T-cell (primary cell): ENCODE measurements at regions not wholly inside any gene's neighbourhood (a gene's known extent, or its start where the extent isn't known, plus 50 kb on each side); places are given as distances from the start of the nearest gene placed in this dataset.

Source experiments
- ATAC-seq, 4 experiments: fragments of 200-7000 bp in 3 of 4; fragments of 150-1000 bp in 1 of 4; cut with Tn5 transposase; replicated peaks in 1 of 4; 1 replicate in 3 of 4; 2 replicates in 1 of 4; pipeline ENCODE4 v1.10.0; 2021; ENCODE audit warnings: moderate library complexity in 3 of 4, mild to moderate bottlenecking in 2 of 4, moderate number of reproducible peaks in 1 of 4
- CTCF ChIA-PET, 2 donors: fragments of 300-600 bp; sonication (Branson Sonifier 250); formaldehyde crosslinking; loops; one replicate each; lab custom pipeline; 2022; ENCODE audit warnings: antibody characterized with exemption in 2 of 2; lab: Charles Lee
- POLR2A ChIA-PET, 2 donors: fragments of 300-600 bp; sonication (Branson Sonifier 250); formaldehyde crosslinking; loops; one replicate each; lab custom pipeline; 2022; ENCODE audit warnings: antibody characterized with exemption in 2 of 2; lab: Charles Lee
- DNase-seq, 35 experiments: peaks; one replicate each; pipeline versions ENCODE4 v3.0.0 to v3.0.0-alpha.2; 2013 to 2023
- H3K27ac ChIP-seq: one replicate; pipeline ENCODE4 v1.5.1; 2013; ENCODE audit warnings: low read length
- H3K27me3 ChIP-seq, 2 experiments: replicated peaks in 1 of 2; 1 replicate in 1 of 2; 2 replicates in 1 of 2; pipeline versions ENCODE4 v1.6.1 to v1.7.0; 2013; ENCODE audit warnings: low read length in 1 of 2, mixed read lengths in 1 of 2; ENCODE audit not compliant: control insufficient read depth in 2 of 2, insufficient read depth in 2 of 2; ENCODE audit errors: extremely low read depth in 1 of 2
- H3K36me3 ChIP-seq, 2 donors: 1 replicate in 1 of 2; 2 replicates in 1 of 2; pipeline versions ENCODE4 v1.6.1 to v1.7.0; 2013; ENCODE audit warnings: low read length in 1 of 2; ENCODE audit not compliant: control insufficient read depth in 2 of 2, insufficient read depth in 1 of 2; ENCODE audit errors: extremely low read depth in 1 of 2
- H3K4me1 ChIP-seq, 2 experiments: 1 replicate in 1 of 2; 2 replicates in 1 of 2; pipeline versions ENCODE4 v1.6.1 to v1.7.0; 2013; ENCODE audit warnings: low read length in 2 of 2, mixed read lengths in 1 of 2; ENCODE audit not compliant: insufficient read depth in 2 of 2, control insufficient read depth in 1 of 2; ENCODE audit errors: extremely low read depth in 1 of 2
- H3K4me3 ChIP-seq, 2 donors: 1 replicate in 1 of 2; 2 replicates in 1 of 2; pipeline versions ENCODE4 v1.5.1 to v1.7.0; 2013; ENCODE audit warnings: mild to moderate bottlenecking in 2 of 2, low read length in 1 of 2, moderate library complexity in 1 of 2; ENCODE audit not compliant: control insufficient read depth in 1 of 2; ENCODE audit errors: extremely low read depth in 1 of 2
- H3K9me3 ChIP-seq: 2 replicates; pipeline ENCODE4 v1.7.0; 2013
- H3K27ac Mint-ChIP-seq, 2 donors: one replicate each; pipeline ENCODE4 v1.8.0; 2020 to 2021; ENCODE audit warnings: mild to moderate bottlenecking in 2 of 2, mixed read lengths in 2 of 2
- H3K27me3 Mint-ChIP-seq, 2 donors: one replicate each; pipeline ENCODE4 v1.8.0; 2021 to 2022; ENCODE audit warnings: mixed read lengths in 2 of 2
- H3K36me3 Mint-ChIP-seq: one replicate; pipeline ENCODE4 v1.8.0; 2021; ENCODE audit warnings: mixed read lengths
- H3K4me1 Mint-ChIP-seq, 3 donors: one replicate each; pipeline ENCODE4 v1.8.0; 2020 to 2022; ENCODE audit warnings: mixed read lengths in 3 of 3, mild to moderate bottlenecking in 1 of 3
- H3K4me3 Mint-ChIP-seq, 3 donors: one replicate each; pipeline ENCODE4 v1.8.0; 2020 to 2022; ENCODE audit warnings: mild to moderate bottlenecking in 3 of 3, mixed read lengths in 3 of 3, moderate library complexity in 3 of 3
- H3K9me3 Mint-ChIP-seq, 3 donors: one replicate each; pipeline ENCODE4 v1.8.0; 2020 to 2022; ENCODE audit warnings: mixed read lengths in 3 of 3
- WGBS: methylation state at CpG from one replicate; pipeline ENCODE4 v1.1.5; 2013; ENCODE audit warnings: missing lambda C conversion rate; ENCODE audit not compliant: insufficient coverage; 5-methylcytosine and 5-hydroxymethylcytosine counted together

GRCh38 chr9:81860581-81860980, 67.6 kb upstream of the SPATA31D4 start:
- Mint-ChIP-seq H3K36me3 (no peaks in the 10 kb centered on the region), H3K27ac (no peak overlapping the region), H3K9me3 (no peaks in the 10 kb centered on the region), H3K4me3 (no peak overlapping the region), H3K27me3 (no peaks in the 10 kb centered on the region), H3K4me1 (no peaks in the 10 kb centered on the region)
- POLR2A ChIA-PET, result no interaction called here
- Histone ChIP-seq H3K4me1 (no peaks in the 10 kb centered on the region), H3K4me3 (no peak overlapping the region), H3K27me3 (no peaks in the 10 kb centered on the region), H3K27ac (no peak overlapping the region), H3K36me3 (no peaks in the 10 kb centered on the region), H3K9me3 (no peaks in the 10 kb centered on the region)
- WGBS, result 83% methylated on average over 4 of the region's 8 CpGs
- ATAC-seq (no peak), DNase-seq (no peak)
- CTCF ChIA-PET, result no interaction called here

DNA sequence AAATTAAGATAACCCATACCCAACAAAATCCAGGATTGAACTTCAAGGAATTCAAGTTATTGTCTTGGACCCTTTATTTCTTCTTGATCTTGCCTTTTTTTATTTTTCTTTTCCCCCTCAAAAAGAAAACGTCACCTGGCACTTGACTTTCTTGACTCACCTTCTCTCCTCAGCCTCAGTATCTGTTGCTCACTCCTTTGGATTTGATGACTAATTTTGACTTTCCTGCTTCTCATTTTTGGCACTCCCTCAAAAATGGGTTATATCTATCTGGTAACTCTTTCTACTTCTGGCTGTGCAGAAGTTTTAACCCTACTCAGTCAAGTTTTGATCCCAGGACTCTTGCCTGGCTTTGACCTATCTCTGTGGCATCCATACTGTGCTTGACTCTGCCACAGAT, 66.6 kb upstream of the SPATA31D4 start:
- no peaks in the 10 kb centered on the region for H3K36me3 ChIP-seq
- CTCF ChIA-PET, result no interaction called here
- Mint-ChIP-seq H3K27me3 (no peaks in the 10 kb centered on the region), H3K4me1 (no peaks in the 10 kb centered on the region), H3K9me3 (peaks cover 0 to 4% (median 3%) of the 10 kb centered on the region in 3 donors), H3K27ac (no peak overlapping the region), H3K4me3 (no peak overlapping the region), H3K36me3 (no peaks in the 10 kb centered on the region)
- POLR2A ChIA-PET, result no interaction called here
- no peak for DNase-seq
- ATAC-seq, result no peak
- no peak overlapping the region for H3K4me3 ChIP-seq
- 50% methylated on average over 1 of the region's 1 CpG for WGBS
- H3K27ac ChIP-seq, result no peak overlapping the region
- no peaks in the 10 kb centered on the region for H3K9me3 ChIP-seq
- H3K4me1 ChIP-seq, result no peaks in the 10 kb centered on the region
- H3K27me3 ChIP-seq, result no peaks in the 10 kb centered on the region

DNA sequence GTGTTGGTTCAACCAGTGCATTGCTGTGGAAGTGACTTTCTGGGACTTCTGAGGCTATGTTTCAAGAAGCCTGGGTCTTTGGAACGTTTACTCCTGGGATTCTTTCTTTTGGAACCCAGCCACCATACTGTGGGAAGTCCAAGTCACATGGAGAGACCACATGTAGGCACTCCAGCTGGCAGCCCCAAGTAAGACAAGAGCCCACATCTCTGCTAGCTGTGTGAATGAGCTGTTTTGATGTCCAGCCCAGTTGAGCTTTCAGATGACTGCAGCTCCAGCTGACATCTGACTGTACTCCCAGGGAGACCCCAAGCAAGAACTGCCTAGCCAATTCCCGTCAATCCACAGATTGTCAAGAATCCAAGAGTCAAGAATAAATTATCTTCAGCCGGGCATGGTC, 60.1 kb upstream of the SPATA31D4 start:
- H3K27me3 Mint-ChIP-seq, result no peaks in the 10 kb centered on the region
- WGBS, result 67% methylated on average over 3 of the region's 3 CpGs
- H3K9me3 Mint-ChIP-seq, result peaks cover 2 to 4% (median 3%) of the 10 kb centered on the region in 3 donors
- no peaks in the 10 kb centered on the region for H3K4me1 ChIP-seq
- DNase-seq (no peak), ATAC-seq (no peak)
- POLR2A ChIA-PET, result no interaction called here
- H3K9me3 ChIP-seq, result no peaks in the 10 kb centered on the region
- H3K27me3 ChIP-seq, result no peaks in the 10 kb centered on the region
- H3K36me3 Mint-ChIP-seq, result no peaks in the 10 kb centered on the region
- CTCF ChIA-PET, result no interaction called here
- no peaks in the 10 kb centered on the region for H3K4me1 Mint-ChIP-seq
- H3K27ac Mint-ChIP-seq, result no peak overlapping the region
- no peaks in the 10 kb centered on the region for H3K36me3 ChIP-seq
- H3K4me3 ChIP-seq, result no peak overlapping the region
- no peak overlapping the region for H3K27ac ChIP-seq
- no peak overlapping the region for H3K4me3 Mint-ChIP-seq

- ChIA-PET POLR2A (no interaction called here), CTCF (interaction anchor here in 1 of 2 donors (0.5 kb wide), 1 partner anchor 434 kb away, joined by 4 read pairs; no protein-coding TSS in a partner anchor)
- H3K4me1 Mint-ChIP-seq, result no peaks in the 10 kb centered on the region
- ATAC-seq (no peak), DNase-seq (no peak)
- H3K36me3 Mint-ChIP-seq, result no peaks in the 10 kb centered on the region
- Histone ChIP-seq H3K36me3 (no peaks in the 10 kb centered on the region), H3K27me3 (no peaks in the 10 kb centered on the region), H3K4me1 (no peaks in the 10 kb centered on the region), H3K9me3 (no peaks in the 10 kb centered on the region), H3K4me3 (no peak overlapping the region), H3K27ac (no peak overlapping the region)
- no peaks in the 10 kb centered on the region for H3K27me3 Mint-ChIP-seq
- peaks cover 0 to 6% (median 2%) of the 10 kb centered on the region in 3 donors for H3K9me3 Mint-ChIP-seq
- no CpG with 5 or more reads among the region's 1 CpG for WGBS
- H3K4me3 Mint-ChIP-seq, result no peak overlapping the region
- no peak overlapping the region for H3K27ac Mint-ChIP-seq
Measured at GRCh38 chr9:81871695-81872094, 56.5 kb upstream of the SPATA31D4 start.

DNA sequence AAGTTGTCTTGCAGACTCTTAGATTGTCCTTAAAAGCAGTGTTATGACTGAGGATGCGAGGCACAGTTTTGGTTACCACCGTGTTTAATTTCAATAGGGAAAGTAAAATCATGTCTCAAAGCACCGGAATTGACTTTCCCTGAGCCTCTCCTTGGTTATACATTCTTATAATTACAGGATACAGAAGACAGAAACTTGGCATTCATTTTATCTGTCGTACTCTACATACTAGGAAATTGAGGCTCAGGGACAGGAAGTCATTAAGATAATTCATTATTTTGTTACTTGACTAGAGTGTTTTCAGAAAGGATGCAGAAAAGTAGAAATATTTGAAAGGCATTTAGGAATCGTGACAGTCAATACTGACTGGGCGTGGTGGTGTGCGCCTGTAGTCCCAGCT, 54.0 kb upstream of the SPATA31D4 start:
- no peak overlapping the region for H3K4me3 Mint-ChIP-seq
- ChIA-PET POLR2A (no interaction called here), CTCF (no interaction called here)
- no peaks in the 10 kb centered on the region for H3K9me3 ChIP-seq
- H3K4me3 ChIP-seq, result no peak overlapping the region
- H3K36me3 Mint-ChIP-seq, result no peaks in the 10 kb centered on the region
- no peak for DNase-seq
- no peaks in the 10 kb centered on the region for H3K27me3 ChIP-seq
- no peaks in the 10 kb centered on the region for H3K4me1 ChIP-seq
- no peaks in the 10 kb centered on the region for H3K4me1 Mint-ChIP-seq
- WGBS, result 80% methylated on average over 1 of the region's 7 CpGs
- no peak overlapping the region for H3K27ac ChIP-seq
- ATAC-seq, result no peak
- no peaks in the 10 kb centered on the region for H3K27me3 Mint-ChIP-seq
- H3K9me3 Mint-ChIP-seq, result peaks cover 0 to 6% (median 2%) of the 10 kb centered on the region in 3 donors
- H3K27ac Mint-ChIP-seq, result no peak overlapping the region
- no peaks in the 10 kb centered on the region for H3K36me3 ChIP-seq

GRCh38 chr9:81874931-81875330, 53.3 kb upstream of the SPATA31D4 start:
- Histone ChIP-seq H3K36me3 (no peaks in the 10 kb centered on the region), H3K27ac (no peak overlapping the region), H3K4me3 (no peak overlapping the region), H3K9me3 (no peaks in the 10 kb centered on the region), H3K4me1 (no peaks in the 10 kb centered on the region), H3K27me3 (no peaks in the 10 kb centered on the region)
- H3K27me3 Mint-ChIP-seq, result no peaks in the 10 kb centered on the region
- H3K27ac Mint-ChIP-seq, result no peak overlapping the region
- POLR2A ChIA-PET, result no interaction called here
- 84% methylated on average over 4 of the region's 4 CpGs for WGBS
- H3K4me1 Mint-ChIP-seq, result no peaks in the 10 kb centered on the region
- peaks cover 0 to 6% (median 0%) of the 10 kb centered on the region in 3 donors for H3K9me3 Mint-ChIP-seq
- H3K36me3 Mint-ChIP-seq, result no peaks in the 10 kb centered on the region
- CTCF ChIA-PET, result no interaction called here
- no peak overlapping the region for H3K4me3 Mint-ChIP-seq
- ATAC-seq (no peak), DNase-seq (no peak)

DNA sequence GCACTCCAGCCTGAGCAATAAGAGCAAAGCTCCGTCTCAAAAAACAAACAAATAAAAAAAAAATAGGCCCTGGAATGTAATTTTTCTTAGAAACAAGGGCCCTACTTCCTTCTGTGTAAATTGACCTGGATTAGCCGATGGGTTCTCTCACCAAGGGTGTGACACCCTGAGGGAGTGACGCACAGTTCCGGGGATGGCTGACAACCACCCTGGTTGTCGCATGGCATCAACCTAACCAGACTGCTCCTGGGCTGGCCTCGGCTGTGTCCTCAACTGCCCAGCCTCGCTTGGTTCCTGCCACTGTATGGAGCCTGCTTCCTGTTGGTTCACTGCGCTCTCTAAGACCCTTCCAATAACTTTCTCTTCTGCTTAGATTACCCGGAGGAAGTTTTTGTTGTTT, 51.2 kb upstream of the SPATA31D4 start:
- no peak overlapping the region for H3K27ac ChIP-seq
- Mint-ChIP-seq H3K4me1 (no peaks in the 10 kb centered on the region), H3K9me3 (peaks cover 0 to 6% (median 0%) of the 10 kb centered on the region in 3 donors), H3K27ac (no peak overlapping the region), H3K27me3 (no peaks in the 10 kb centered on the region), H3K36me3 (no peaks in the 10 kb centered on the region), H3K4me3 (no peak overlapping the region)
- no peak overlapping the region for H3K4me3 ChIP-seq
- CTCF ChIA-PET, result no interaction called here
- no peaks in the 10 kb centered on the region for H3K27me3 ChIP-seq
- ATAC-seq, result no peak
- no peaks in the 10 kb centered on the region for H3K36me3 ChIP-seq
- no peaks in the 10 kb centered on the region for H3K4me1 ChIP-seq
- H3K9me3 ChIP-seq, result no peaks in the 10 kb centered on the region
- 90% methylated on average over 6 of the region's 9 CpGs for WGBS
- DNase-seq, result peak in 1 of 35 experiments; percentile 1
- POLR2A ChIA-PET, result no interaction called here
